ENCODE measurements at regions not wholly inside any gene's neighbourhood (a gene's known extent, or its start where the extent isn't known, plus 50 kb on each side); places are given as distances from the start of the nearest gene placed in this dataset.

DNA sequence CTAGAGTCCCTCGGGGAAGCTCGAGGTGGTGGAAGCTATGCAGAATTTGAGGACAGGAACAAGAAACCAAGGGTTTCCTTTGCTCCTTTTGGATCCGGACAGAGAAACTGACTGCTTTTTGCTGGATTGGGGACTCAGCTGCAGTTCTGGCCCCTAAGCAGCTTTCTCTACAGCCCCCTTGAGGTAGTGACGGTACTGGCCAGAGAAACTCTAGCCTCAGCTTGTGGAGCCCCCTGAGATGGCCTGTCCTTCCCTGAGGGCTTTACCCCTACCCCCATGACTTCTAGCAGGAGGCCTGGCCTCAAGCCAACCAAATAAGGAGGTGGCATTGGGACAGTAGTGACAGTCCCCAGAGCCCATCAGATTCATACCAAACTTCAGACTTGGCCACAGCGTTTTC is 118.1 kb downstream of the IRX5 start:
- Histone ChIP-seq H3K4me1 (ENCODE audit: low read depth) (no peaks in the 10 kb centered on the region), H3K36me3 (ENCODE audit: low read depth) (no peaks in the 10 kb centered on the region), H3K9me3 (no peaks in the 10 kb centered on the region), H3K4me3 (no peak overlapping the region)
- TF ChIP-seq CTCF (IDR thresholded peaks at IDR 0.05), result no peak
- no peak for DNase-seq
- no peak for ATAC-seq
- intact Hi-C loops (cut with DNase I, micrococcal nuclease), result no loop called here

GRCh38 chr16:55051571-55052347 is 121.1 kb downstream of the IRX5 start:
- Histone ChIP-seq H3K4me3 (no peak overlapping the region), H3K4me1 (ENCODE audit: low read depth) (peaks cover 3% of the 10 kb centered on the region), H3K9me3 (no peaks in the 10 kb centered on the region), H3K36me3 (ENCODE audit: low read depth) (no peaks in the 10 kb centered on the region)
- no peak for DNase-seq
- no peak for TF ChIP-seq CTCF (IDR thresholded peaks at IDR 0.05)
- intact Hi-C loops (cut with DNase I, micrococcal nuclease), result no loop called here
- no peak for ATAC-seq

- Histone ChIP-seq H3K4me3 (no peak overlapping the region), H3K36me3 (ENCODE audit: low read depth) (no peaks in the 10 kb centered on the region), H3K4me1 (ENCODE audit: low read depth) (peaks cover 3% of the 10 kb centered on the region), H3K9me3 (no peaks in the 10 kb centered on the region)
- no peak for TF ChIP-seq CTCF (IDR thresholded peaks at IDR 0.05)
- intact Hi-C loops (cut with DNase I, micrococcal nuclease), result no loop called here
- DNase-seq (no peak), ATAC-seq (no peak)
Measured at GRCh38 chr16:55052348-55052734, 121.7 kb downstream of the IRX5 start.

DNA sequence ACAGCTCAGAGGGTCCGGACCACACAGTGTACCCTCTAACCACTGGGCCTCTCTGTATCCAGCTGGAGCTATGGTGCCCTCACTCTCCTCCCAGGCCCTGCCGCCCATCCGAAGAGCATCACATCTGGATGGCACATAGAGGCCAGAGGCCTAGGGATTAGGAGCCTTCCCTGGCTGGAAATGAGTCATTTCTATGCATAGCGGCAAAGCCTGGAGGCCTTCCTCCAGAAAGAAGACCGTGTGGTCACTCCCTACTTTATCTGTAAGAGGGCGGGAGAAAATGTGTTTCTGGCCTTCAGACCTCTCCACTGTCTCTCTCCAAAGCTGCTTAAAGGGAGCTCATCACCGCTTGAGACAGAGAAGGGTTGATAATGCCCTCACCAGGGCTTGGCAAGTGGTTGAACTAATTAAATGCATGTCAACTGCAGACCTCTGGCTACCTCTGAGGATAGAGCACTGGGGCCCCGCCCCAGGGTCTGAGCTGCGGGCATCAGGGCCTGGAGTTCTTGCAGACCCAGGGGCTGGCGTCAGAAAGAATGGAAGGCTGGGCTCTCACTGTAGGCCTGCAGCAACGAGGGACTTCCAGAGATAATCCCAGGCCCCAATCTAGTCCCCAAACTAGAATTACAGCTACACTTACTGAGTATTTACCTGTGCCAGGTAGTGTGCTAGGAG is 122.2 kb downstream of the IRX5 start:
- Histone ChIP-seq H3K4me3 (no peak overlapping the region), H3K4me1 (ENCODE audit: low read depth) (peaks cover 3% of the 10 kb centered on the region), H3K36me3 (ENCODE audit: low read depth) (no peaks in the 10 kb centered on the region), H3K9me3 (no peaks in the 10 kb centered on the region)
- no peak for DNase-seq
- no peak for TF ChIP-seq CTCF (IDR thresholded peaks at IDR 0.05)
- intact Hi-C loops (cut with DNase I, micrococcal nuclease), result no loop called here
- ATAC-seq, result no peak

DNA sequence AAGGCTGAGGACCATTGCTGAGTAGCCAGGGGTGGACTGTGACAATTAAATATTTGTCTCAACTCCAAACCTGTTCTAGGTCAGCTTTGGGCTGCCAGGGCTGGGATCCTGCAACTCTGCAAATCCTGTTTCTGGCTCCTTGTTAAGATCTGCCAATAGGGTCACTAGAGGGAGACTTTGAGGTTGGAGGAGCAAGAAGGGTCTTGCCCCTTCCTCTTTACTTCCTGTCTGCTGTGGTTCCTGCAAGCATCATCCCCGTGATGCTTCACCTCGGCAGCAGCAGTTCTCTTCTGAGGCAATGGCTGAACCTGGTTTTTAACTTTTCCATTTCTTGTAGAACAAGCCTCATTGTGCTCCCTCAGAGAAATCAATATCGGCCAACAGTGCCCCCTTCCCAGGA is 124.6 kb downstream of the IRX5 start:
- intact Hi-C loops (cut with DNase I, micrococcal nuclease), result no loop called here
- ATAC-seq (no peak), DNase-seq (no peak)
- H3K4me3 ChIP-seq, result no peak overlapping the region
- peaks cover 3% of the 10 kb centered on the region for H3K4me1 ChIP-seq (ENCODE audit: low read depth)
- H3K9me3 ChIP-seq, result no peaks in the 10 kb centered on the region
- TF ChIP-seq CTCF (IDR thresholded peaks at IDR 0.05), result no peak
- H3K36me3 ChIP-seq (ENCODE audit: low read depth), result no peaks in the 10 kb centered on the region
